ENCODE measurements at regions not wholly inside any gene's neighbourhood (a gene's known extent, or its start where the extent isn't known, plus 50 kb on each side); places are given as distances from the start of the nearest gene placed in this dataset.
"Not testable (repeated sequence)": the region's sequence is repeated elsewhere in the genome, so short reads cannot be mapped to it uniquely, and the experiment has no call there.

DNA sequence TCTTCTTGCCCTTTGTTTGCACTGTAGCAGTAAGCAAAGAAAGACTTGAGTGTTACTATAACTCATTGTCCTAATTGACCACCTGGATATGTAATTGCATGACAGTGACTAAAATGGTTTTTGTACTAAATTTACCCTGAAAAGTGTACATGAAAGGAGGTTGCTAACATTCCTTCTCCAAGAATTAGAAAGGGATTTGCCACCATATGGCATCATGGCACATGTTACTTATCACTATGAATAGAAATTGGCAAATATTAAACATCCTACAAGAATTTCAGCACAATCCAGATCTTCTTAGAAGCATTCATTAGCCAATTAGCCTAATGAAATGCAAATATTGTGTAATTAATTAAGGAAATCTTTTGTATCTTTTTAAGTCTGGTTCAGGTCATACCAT lies 834.2 kb downstream of the STPG2 start:
- no peak for DNase-seq

DNA sequence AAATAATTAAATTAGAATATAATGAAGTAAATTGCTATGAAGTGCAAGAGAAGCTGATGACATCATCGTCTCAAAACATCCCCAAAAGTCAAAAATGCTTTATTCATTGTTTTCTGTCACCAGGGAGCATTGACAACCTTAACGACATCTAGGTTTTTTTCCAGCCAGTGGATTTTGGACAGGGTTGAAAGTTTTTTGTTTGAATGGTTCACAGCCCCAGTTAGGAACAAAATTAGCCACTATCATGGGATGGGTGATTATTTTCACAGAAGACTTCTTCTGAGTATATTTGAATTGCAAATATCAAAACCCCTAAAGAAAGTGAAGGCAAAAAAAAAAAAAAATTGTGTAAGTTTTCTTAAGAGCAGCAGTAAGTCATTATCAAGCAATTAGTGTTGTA lies 826.1 kb downstream of the STPG2 start:
- DNase-seq = no peak

DNA sequence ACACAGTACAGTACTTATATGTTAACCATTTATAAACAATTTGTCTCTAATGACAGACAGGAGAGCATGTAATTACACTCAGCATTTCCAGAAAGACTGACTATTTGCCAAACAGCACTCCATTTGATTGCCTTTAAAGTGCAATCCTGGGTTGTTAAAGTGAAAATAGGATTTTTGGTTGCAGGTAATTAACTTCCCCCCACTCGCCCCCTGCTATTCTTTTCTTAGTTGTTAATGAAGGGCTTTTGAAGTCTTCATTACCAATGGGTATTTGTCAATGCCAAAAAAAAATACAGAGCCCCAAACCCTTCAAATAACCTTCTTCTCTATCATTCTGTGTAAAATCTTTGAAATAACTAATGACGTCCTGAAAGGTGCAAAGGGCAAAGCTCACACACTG lies 825.6 kb downstream of the STPG2 start:
- DNase-seq = no peak

DNA sequence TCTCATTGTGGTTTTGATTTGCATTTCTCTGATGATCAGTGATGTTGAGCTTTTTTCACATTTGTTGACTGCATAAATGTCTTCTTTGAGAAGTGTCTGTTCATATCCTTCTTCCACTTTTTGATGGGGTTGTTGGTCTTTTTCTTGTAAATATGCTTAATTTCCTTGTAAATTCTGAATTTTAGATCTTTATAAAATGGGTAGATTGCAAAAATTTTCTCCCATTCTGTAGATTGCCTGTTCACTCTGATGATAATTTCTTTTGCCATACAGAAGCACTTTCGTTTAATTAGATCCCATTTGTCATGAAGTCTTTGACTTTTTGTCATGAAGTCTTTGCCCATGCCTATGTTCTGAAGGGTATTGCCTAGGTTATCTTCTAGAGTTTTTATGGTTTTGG lies 817.5 kb downstream of the STPG2 start:
- DNase-seq = not testable (repeated sequence)

DNA sequence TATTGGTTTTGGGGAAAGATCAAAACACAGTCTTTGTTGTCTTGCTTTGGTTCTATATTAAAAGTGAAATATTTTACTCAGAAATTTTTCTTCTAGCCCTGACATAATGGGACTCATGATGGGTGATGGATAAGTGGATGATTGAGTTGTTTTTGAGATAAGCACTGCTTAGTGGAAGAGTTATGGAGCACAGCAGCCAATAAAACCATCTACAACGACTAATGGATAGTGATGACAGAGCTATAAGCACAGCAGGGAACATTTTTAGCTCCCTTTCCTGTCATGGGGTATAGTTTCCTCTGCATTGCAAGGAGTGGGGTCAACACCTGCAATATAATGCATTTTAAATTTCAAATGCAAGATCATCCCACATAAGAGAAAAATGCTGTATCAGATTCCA lies 812.4 kb downstream of the STPG2 start:
- DNase-seq = no peak

DNA sequence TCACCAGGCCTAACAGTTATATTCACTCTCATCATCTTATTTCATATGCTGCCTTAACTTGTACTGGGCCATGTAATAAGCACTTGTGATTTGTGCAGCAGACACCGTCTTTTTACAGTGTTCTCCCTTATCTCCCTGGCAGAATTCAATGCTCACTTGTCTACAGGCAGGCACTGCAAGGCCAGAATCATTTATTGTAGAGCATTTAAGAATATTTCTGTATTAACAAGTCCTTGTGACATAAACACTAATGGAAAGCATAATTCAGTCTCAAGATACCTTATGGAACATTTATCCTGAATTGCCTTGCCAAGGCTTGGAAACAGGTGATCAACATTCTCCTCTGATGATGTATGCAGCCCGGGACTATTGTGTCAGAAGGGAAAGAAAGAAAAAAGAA lies 808.9 kb downstream of the STPG2 start:
- no peak for DNase-seq

DNA sequence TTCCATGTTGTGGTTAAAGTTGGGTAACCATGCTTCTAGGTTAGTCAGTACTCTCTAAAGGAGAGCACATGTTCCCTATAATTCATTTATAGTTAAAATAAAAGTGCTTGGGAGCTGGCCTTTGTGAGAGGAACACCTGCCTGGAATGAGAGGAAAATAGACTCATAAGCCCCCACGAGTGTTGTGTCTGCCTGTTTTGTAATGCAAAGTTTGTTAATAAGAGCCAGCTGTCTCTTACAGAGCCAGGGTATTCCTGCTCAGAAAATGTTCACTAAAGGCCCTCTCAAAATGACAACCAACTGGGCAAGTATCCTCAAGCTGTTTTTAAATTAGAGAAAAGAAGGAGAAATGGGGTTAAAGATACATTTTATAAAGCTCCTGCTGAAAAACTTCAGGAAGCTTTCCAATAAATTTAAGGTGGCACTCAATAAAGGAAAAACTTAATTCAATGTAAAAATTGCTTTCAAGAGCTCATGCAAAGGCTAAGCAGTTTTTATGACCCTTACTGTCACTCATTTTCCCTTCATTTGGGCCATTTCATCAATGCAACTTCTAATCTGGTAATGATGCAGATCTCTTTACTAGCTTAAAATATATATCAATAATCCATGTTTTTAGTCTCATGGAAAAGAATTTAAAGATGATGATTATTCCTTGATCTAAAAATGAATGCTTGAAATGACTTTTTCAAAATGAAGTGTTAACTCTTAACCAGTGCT lies 793.6 kb downstream of the STPG2 start:
- DNase-seq = no peak

DNA sequence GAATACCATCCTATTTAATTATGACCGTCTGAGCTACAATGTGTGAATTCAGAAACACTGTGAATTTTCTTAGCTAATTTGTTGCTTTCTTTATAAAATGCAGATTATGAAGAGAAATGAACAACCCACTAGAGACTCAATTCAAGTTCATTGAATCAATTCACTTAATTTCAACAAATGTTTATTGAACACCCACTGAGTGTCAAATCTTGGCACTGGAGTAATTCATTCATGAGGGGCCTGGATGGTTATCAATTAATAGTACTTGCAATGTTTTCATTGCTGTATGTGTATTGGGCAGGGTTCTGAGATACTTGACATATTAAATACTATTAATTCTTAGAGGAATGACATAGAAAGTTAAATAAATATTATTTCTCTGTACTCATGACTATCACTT lies 789.4 kb downstream of the STPG2 start:
- DNase-seq = no peak

DNA sequence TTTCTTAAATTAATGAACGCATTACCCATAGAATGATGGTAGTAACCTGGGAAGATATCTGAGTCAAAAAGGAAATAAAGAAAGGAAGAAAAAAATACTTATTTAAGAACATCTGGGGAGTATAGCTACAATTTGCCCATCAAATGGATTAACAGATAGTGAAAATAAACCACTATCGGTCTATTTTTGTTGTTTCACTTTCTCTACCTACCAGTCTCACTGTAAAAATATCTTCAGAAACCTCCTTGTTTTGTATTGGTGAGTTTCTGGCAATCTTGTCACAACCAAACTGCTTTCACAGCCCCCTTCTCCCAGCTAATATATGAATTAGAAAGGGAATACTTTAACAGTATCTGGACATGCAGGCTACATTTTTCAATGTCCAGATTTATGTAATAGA lies 783.5 kb downstream of the STPG2 start:
- DNase-seq = no peak

DNA sequence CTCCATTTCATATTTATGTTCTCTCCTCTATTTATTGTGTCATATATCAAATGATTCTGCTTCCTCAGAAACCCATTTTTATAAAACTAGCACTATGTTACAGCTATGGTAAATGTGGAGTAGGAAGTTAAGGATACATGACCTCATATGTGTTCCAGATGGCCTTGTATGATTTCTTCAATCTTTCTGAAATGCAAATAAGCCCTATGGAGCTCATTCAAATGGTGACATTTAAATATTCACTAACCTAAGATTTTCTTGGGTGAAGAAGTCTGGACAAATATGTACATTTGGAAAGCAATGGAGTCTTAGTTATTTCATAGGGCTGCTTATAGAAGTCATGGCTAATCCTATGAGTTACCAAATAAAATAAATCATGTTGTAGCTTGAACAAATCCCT lies 782.5 kb downstream of the STPG2 start:
- DNase-seq = no peak

DNA sequence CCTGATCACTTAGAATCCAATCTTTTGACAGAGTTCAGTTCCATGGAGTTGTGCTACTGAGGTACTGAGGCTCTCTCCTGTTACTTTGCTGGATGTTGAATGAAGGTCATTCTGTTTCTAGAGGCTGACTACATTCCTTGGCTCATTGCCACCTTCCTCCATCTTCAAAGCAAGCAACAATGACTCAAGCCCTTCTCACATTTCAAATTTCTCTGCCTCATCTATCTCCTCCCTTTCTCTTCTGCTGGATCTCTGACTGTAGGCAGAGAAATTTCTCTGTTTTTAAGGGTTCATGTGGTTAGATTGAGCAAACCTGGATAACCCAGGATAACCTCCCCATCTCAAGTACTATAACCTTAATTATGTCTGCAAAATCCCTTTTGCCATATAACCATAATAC lies 775.4 kb downstream of the STPG2 start:
- DNase-seq = no peak

DNA sequence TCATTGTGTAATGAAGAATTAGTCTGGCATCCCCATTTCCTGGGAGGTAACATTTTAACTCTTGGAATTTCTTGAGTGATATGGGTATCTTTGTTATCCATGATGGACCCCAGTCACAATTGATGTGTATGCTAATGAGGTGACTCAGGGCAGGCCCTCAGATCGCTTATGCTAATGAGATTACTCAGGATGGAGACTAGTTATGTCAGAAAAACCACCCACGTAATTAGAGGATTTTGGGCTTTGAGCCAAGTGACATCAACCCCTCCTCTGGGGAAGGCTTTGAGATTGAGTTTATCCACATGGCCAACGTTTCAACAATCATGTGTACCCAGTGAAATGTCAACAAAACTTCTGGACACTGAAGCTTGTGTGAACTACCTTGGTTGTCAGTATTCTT lies 772.7 kb downstream of the STPG2 start:
- DNase-seq = no peak

DNA sequence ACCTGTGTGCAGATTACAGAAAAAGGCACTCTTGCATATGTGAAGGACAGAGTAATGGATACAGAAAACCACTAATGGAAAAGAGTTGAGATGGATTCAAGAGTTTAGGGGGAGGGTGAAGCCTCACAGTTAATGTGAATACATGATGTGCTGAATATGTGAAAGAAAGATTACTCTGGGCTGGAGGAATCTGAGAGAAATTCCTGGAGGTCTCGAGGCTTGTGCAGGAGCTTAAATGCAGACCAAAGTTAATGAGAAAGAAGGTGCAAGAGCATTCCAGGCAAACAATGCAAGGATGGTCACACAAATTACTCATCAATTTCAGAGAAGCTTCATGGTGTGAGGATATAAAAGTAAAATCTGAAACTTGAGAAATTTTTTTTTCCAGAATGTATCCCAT lies 768.8 kb downstream of the STPG2 start:
- no peak for DNase-seq

DNA sequence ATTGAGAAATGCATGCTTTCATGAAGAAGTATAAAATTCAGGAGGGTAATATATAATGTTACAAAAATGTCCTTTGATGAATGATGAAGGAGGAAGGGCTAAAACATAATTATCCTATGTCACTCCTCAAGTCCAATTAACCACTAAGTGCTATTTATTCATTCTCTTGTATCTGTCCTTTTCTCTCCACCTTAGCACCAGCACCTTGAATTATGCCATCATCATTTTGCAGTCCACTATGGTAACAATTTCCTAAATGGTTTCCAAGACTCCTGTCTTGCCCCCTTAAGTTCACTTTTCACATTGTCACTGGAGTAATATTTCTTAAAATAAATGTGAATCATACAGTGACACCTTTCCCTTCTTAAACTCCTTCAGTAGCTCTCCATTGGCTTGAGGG lies 756.3 kb downstream of the STPG2 start:
- no peak for DNase-seq

DNA sequence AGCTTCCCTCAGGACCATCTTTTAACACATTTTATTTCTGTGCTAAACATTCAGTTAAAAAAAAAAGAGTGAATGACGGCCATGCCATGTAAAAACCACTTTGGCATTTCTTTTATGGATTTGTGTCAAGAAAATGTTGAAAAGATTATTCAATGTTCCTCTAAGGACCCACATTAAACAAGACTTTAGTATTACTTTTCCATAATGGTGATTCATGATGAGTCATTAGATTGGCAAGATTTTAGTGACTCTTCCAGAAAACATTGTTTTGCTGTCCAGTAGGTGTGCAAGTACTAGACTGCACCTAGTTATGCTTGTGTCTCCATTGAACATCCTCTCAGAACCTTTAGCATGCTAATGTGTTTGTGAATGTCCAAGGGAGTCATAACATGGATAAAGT lies 748.6 kb downstream of the STPG2 start:
- DNase-seq = no peak

DNA sequence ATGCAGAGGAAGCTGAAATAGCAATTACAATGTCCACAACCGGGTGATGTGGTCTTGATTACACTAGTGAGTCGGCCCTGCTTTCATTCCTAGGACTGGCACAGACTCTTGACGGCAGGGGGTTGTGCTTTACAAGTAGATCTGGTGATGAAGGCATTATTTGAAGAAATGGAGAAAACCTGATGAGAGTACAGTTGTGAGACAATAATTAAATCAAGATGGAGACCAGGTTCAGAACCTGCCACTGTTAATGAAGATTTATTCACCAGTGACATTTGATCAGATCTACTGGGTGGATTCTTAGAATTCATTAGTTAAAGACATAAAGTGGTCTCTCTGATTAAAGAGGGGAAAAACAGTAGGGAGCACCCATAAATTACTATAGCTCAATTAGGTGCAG lies 747.2 kb downstream of the STPG2 start:
- no peak for DNase-seq

DNA sequence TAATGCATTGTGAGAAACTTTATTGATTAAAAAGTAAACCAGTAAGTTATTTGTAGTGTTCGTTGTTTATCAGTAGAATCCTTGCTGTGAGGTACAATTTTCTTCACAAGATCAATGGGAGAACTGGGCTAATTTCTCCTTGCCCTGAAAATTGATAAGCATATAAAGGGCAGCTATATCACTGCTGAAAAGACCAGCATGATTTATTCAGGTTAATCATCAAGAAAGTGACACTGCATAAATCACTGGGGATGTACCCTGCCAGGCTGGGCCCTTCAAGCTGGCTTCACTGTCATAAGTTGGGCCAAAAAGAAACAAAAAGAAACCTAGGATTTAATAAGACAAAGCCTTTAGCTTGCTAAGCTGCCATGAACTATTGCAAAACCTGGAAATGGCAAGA lies 746.7 kb downstream of the STPG2 start:
- DNase-seq = no peak

DNA sequence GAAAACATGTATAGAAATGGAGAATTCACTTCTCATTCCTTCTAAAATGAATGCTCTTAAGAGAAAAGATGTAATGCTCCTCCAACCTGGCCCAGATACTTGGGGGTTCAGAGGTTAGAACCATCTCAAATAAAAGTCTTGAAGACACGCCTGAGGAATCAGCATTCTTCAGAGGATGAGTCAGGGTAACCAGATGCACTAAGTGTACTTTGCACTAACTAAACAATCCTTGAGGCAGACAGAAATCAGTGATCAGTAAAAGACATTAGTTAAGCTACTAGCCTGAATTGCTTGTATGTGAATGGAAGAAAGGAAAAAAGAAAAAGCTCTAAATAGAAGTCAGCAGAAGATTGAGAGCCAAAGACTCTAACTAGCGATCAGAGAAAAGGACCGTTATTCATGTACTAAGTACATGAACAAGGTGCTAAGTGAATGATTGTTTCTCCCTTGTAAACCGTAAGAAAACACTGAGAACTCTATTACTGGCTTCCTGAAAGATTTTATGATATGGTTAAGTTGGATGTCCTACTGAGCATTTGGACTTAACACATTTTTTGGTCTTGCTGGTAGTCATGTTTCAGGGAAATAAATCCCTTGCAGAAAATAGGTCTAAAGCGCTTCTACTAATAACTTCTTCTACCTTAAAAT lies 738.3 kb downstream of the STPG2 start:
- no peak for DNase-seq

DNA sequence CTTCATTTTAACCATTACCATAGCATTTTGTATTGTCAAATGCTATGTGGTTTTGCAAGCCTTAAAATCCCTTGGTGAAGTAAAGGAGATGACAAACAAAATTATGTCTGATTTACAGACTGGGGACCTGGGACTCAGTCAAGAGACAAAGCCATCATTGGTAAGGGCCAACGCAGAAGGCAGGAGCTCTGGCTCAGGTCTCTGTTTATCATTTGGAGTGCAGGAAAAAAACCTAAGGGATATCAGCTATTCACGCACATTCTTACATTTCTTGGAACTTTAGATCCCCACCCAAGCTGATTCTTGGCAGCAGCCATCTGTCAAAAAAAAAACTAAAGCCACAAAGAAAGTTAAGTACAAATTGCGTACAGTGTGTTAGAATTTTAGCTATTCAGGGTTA lies 731.9 kb downstream of the STPG2 start:
- no peak for DNase-seq

DNA sequence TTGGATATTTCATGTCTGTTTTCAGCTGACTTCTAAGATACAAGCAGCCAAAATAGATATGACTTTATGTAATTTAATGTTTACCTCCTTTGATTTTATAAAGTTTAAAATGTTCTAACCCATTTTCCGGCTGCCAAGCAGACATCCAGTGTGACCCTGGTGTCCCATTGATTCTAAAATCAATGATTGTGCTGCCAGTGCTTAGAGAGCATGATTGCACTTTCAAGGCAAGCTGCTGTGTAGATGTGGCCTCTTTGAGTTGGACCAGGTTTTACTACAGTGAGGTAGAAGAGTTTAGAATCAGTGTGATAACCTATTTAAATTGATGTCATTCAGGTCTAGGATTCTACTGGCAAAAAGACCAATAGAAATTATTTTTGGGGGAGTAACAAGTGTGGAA lies 730.9 kb downstream of the STPG2 start:
- DNase-seq = no peak

DNA sequence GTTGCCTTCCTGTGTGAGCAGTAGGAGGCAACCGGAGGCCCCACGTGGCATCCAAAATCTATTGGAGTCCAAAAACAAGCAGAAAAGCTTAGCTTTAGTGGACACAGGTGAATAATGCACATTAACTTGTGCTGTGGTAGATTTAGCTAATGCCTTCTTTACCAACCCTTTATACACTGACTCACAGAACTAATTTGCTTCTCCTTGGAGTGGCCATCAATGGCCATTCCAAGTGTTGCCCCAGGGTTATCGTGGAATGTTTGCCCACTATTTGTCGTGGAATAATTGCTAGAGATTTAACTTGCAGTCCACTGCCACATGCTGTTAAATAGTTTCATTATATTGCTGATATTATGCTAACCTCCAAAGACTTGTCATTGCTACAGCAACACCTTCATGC lies 729.1 kb downstream of the STPG2 start:
- no peak for DNase-seq

DNA sequence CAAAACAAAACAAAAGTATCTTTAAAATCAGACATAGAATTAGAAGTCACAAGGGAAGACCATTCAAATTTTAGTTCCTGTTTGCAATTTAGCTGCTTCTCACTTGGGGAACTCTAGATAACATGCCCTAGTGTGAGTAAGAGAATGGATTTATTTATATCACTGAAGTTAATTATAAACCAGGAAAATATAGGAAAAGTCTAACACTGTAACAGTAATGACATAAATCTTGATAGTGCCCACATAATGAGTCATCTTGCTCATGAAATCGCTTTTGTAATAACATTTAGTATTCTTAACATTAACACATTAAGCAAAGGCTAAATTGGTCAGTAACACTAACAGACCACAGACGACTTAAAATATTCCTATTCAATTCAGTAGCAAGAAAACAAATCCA lies 710.7 kb downstream of the STPG2 start:
- no peak for DNase-seq

DNA sequence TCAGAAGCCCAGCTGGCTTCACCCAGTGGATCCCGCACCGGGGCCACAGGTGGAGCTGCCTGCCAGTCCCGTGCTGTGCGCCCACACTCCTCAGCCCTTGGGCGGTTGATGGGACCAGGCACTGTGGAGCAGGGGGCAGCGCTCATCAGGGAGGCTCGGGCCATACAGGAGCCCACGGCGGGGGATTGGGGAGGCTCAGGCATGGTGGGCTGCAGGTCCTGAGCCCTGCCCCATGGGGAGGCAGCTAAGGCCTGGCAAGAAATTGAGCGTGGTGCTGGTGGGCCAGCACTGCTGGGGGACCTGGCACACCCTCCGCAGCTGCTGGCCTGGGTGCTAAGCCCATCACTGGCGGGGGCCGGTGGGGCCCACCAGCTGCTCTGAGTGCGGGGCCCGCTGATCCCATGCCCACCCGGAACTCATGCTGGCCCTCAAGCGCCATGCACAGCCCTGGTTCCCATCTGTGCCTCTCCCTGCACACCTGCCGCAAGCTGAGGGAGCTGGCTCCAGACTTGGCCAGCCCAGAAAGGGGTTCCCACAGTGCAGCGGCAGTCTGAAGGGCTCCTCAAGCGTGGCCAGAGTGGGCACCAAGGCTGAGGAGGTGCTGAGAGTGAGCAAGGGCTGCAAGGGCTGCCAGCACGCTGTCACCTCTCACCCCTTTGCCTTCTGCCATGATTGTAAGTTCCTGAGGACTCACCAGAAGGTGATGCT lies 705.1 kb downstream of the STPG2 start:
- not testable (repeated sequence) for DNase-seq

DNA sequence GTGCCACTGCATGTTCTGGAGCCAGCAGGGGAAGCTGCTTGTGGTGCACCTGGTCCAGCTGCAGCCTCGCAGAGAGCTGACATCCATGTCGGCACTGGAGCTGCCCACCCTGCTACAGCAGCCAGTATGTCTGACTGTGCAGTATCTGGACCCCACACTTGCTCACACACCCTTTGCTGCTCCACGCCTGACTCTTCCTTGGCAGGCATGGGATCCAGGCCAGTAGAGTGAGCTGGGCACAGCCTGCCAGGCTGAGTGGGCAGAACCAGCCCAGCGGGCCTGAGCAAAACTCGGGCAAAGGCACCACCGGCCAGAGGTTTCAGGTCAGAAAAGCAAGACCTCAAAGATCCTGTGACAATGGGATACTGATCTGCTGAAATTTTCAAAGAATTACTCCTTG lies 690.1 kb downstream of the STPG2 start:
- no peak for DNase-seq

DNA sequence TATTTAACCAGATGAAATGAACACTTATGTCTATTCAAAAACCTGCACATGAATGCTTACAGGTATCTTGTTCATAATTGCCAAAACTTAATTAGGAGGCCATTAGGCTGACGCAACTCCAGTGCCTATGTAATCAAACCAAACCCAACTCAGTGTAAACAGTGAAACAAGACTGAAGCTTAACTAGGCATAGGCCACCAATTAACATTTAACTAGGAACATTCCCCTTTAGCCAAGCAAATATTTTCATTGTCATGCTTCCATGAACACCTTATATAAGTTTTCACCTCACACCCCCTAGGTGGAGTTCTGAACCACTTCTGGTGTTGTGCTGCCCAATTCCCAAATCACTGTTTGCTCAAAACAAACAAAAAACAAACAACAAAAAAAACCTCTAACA lies 686.0 kb downstream of the STPG2 start:
- no peak for DNase-seq
